Esophagus muscularis mucosa (tissue), 4 donors: ENCODE measurements at regions not wholly inside any gene's neighbourhood (a gene's known extent, or its start where the extent isn't known, plus 50 kb on each side); places are given as distances from the start of the nearest gene placed in this dataset.

ENCODE experiments used
- DNase-seq: peaks from one replicate; pipeline ENCODE4 v3.0.0-alpha.2; 2017; ENCODE audit errors: extremely low spot score
- H3K27ac ChIP-seq, 4 donors: fragments of 200-600 bp; sonication (generic); replicated peaks in 1 of 4; 1 replicate in 3 of 4; 2 replicates in 1 of 4; pipeline ENCODE4 v1.5.1; 2016 to 2019; ENCODE audit warnings: mild to moderate bottlenecking in 1 of 4
- H3K27me3 ChIP-seq, 4 donors: fragments of 200-600 bp; sonication (generic); one replicate each; pipeline versions ENCODE4 v1.5.1 to v1.6.0; 2016 to 2019
- H3K36me3 ChIP-seq, 4 donors: fragments of 200-600 bp; sonication (generic); one replicate each; pipeline ENCODE4 v1.5.1; 2016 to 2019
- H3K4me1 ChIP-seq, 4 donors: fragments of 200-600 bp; sonication (generic); one replicate each; pipeline ENCODE4 v1.5.1; 2016 to 2019
- H3K4me3 ChIP-seq, 4 donors: fragments of 200-600 bp; sonication (generic); 1 replicate in 2 of 4; 2 replicates in 2 of 4; pipeline ENCODE4 v1.5.1; 2016 to 2019; ENCODE audit warnings: mild to moderate bottlenecking in 4 of 4, moderate library complexity in 1 of 4
- H3K9me3 ChIP-seq, 4 donors: fragments of 200-600 bp; sonication (generic); 1 replicate in 3 of 4; 2 replicates in 1 of 4; pipeline ENCODE4 v1.5.1; 2016 to 2019
- EP300 ChIP-seq: sonication (generic); formaldehyde crosslinking; IDR thresholded peaks from one replicate; pipeline ENCODE4 v1.6.1; 2017; ENCODE audit warnings: antibody characterized with exemption
- POLR2A ChIP-seq: fragments of 450-650 bp; IDR thresholded peaks from one replicate; pipeline ENCODE4 v1.6.1; 2017; ENCODE audit warnings: antibody characterized with exemption, moderate library complexity, mild to moderate bottlenecking, low read depth
- POLR2AphosphoS5 ChIP-seq, 2 donors: sonication (generic); formaldehyde crosslinking; IDR thresholded peaks; one replicate each; pipeline ENCODE4 v1.6.1; 2017; ENCODE audit warnings: antibody characterized with exemption in 2 of 2
- WGBS: methylation state at CpG from one replicate; pipeline ENCODE4 v1.1.5; 2018; 5-methylcytosine and 5-hydroxymethylcytosine counted together
- intact Hi-C: fragments of 100-400 bp; cut with DNase I; formaldehyde crosslinking; loops from one replicate; pipeline ENCODE4 v1.15.1; 2023
- TF ChIP-seq, protein P1 (sequence below), 3 experiments: fragments of 200-600 bp in 2 of 3; fragments of 450-650 bp in 1 of 3; sonication (generic) in 2 of 3; IDR thresholded peaks; one replicate each; pipeline ENCODE4 v1.5.1; 2017 to 2019; ENCODE audit warnings: antibody characterized with exemption in 3 of 3, mild to moderate bottlenecking in 2 of 3, moderate library complexity in 1 of 3

DNA sequence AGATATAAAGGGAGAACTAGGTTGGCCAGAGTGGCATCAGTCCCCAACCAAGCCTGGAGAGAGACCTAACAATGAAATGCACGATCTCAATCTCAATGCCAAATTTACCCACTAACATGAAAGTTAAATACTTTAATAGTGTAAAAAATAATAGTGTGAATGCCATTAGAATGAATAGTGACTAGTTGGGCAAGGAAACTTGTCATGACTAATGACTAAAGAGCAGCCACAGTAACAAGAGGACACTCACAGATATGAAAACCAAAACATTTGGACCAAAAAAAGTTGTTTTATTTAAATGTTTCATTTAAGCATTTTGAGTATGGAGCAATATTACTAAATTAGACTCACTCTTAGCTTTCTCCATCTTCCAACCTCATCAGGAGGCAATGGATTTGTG lies 1853.8 kb downstream of the EFNA5 start:
- 100% methylated on average over 1 of the region's 1 CpG for WGBS
- no peaks in the 10 kb centered on the region for H3K9me3 ChIP-seq
- H3K27ac ChIP-seq, result no peak overlapping the region
- H3K36me3 ChIP-seq, result no peaks in the 10 kb centered on the region
- H3K4me1 ChIP-seq, result no peaks in the 10 kb centered on the region
- intact Hi-C loops, result no loop called here
- no peaks in the 10 kb centered on the region for H3K27me3 ChIP-seq
- no peak for DNase-seq
- no peak for TF ChIP-seq POLR2A
- TF ChIP-seq POLR2AphosphoS5 (IDR thresholded peaks at IDR 0.05), result no peak
- TF ChIP-seq, protein P1, sequence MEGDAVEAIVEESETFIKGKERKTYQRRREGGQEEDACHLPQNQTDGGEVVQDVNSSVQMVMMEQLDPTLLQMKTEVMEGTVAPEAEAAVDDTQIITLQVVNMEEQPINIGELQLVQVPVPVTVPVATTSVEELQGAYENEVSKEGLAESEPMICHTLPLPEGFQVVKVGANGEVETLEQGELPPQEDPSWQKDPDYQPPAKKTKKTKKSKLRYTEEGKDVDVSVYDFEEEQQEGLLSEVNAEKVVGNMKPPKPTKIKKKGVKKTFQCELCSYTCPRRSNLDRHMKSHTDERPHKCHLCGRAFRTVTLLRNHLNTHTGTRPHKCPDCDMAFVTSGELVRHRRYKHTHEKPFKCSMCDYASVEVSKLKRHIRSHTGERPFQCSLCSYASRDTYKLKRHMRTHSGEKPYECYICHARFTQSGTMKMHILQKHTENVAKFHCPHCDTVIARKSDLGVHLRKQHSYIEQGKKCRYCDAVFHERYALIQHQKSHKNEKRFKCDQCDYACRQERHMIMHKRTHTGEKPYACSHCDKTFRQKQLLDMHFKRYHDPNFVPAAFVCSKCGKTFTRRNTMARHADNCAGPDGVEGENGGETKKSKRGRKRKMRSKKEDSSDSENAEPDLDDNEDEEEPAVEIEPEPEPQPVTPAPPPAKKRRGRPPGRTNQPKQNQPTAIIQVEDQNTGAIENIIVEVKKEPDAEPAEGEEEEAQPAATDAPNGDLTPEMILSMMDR (IDR thresholded peaks at IDR 0.05), result no peak
- TF ChIP-seq EP300, result no peak
- H3K4me3 ChIP-seq, result no peak overlapping the region

DNA sequence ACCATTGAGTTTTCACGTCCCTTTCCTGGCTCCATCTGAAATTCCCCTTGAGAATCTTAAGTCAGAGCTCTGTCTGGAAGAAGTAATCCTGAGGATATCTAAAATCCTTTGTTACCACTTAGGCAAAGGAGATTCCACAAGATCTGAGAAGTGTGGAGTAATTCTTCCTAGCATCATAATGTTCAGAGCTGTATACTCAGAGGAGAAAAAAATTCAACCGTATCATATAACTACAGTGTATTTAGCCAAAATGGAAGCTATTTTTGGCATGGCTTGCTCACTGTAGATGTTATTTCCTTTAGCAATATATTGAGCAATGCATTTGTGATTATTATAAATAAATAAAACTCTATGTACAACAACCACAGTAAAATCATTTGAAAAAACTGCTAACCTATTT lies 1858.4 kb downstream of the EFNA5 start:
- H3K4me1 ChIP-seq, result no peaks in the 10 kb centered on the region
- no peaks in the 10 kb centered on the region for H3K36me3 ChIP-seq
- no peaks in the 10 kb centered on the region for H3K9me3 ChIP-seq
- no peak for TF ChIP-seq POLR2A
- no peak for DNase-seq
- H3K4me3 ChIP-seq, result no peak overlapping the region
- intact Hi-C loops, result no loop called here
- H3K27ac ChIP-seq, result no peak overlapping the region
- H3K27me3 ChIP-seq, result no peaks in the 10 kb centered on the region
- 63% methylated on average over 2 of the region's 2 CpGs for WGBS

DNA sequence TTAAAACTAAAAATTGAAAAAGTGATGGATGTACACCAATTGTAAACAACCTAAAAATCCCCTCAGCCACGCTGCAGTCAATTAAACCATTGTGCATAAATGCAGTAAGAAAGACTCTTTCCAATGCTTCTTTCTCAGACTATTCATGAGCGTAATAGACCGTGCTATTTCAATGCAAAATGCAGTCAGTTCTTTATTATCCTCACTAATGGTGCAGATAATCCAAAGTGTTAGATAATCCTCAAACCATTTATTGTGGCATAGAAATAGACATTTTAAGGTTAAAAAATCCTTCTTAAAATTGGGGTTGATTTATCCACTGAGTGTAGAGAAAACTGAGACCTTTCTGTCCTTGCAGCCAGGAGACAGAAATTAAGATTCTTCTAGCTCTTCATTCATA lies 1862.8 kb downstream of the EFNA5 start:
- intact Hi-C loops, result no loop called here
- Histone ChIP-seq H3K4me3 (no peak overlapping the region), H3K36me3 (no peaks in the 10 kb centered on the region), H3K27ac (no peak overlapping the region), H3K27me3 (no peaks in the 10 kb centered on the region), H3K4me1 (no peaks in the 10 kb centered on the region), H3K9me3 (no peaks in the 10 kb centered on the region)
- WGBS, result 85% methylated on average over 3 of the region's 3 CpGs
- no peak for TF ChIP-seq EP300
- no peak for TF ChIP-seq POLR2AphosphoS5 (IDR thresholded peaks at IDR 0.05)
- TF ChIP-seq, protein P1 (IDR thresholded peaks at IDR 0.05), result no peak
- TF ChIP-seq POLR2A, result no peak
- no peak for DNase-seq

DNA sequence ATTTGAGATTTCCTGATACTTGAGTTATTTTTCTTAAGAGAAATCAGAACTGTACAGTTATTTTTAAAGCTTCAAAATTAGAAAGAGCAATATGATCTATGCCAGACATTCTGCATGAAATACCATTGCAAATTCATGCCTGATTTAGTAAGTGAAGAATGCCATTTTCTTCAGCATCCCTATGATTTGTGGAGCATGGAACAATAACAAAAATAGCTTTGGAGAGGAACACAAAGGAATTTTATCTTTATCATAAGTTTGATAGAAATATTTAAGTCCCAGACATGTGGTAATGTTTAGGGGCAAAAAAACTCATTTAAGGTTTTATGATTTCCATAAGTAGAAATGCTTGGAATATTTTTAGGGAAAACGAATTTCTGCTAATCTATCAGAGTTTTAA lies 1863.4 kb downstream of the EFNA5 start:
- Histone ChIP-seq H3K27me3 (no peaks in the 10 kb centered on the region), H3K4me1 (no peaks in the 10 kb centered on the region), H3K27ac (no peak overlapping the region), H3K9me3 (no peaks in the 10 kb centered on the region), H3K36me3 (no peaks in the 10 kb centered on the region), H3K4me3 (no peak overlapping the region)
- DNase-seq, result no peak
- intact Hi-C loops, result no loop called here
- 44% methylated on average over 1 of the region's 1 CpG for WGBS
- TF ChIP-seq, protein P1 (IDR thresholded peaks at IDR 0.05), result no peak
- TF ChIP-seq POLR2AphosphoS5 (IDR thresholded peaks at IDR 0.05), result no peak
- TF ChIP-seq EP300, result no peak
- no peak for TF ChIP-seq POLR2A

DNA sequence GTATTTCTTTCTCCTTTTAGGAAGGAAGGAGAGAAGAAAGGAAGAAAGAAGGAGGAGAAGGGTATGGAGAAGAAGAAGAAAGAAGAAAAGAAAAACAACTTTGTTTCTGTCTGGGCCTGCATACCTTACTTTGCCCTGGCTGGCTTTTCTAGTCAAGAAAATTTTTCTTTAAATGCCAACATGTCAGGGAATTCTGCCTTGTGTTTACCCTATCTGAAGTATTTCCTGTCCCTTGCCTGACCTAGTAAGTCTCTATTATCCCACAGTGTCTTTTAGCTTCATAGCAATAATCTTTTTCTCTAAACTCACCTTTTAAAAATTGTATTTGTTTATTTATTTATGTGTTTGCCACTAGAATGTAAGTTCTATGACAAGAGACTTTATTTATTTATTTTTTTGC lies 1864.1 kb downstream of the EFNA5 start:
- H3K27me3 ChIP-seq, result no peaks in the 10 kb centered on the region
- no peak overlapping the region for H3K4me3 ChIP-seq
- no peak overlapping the region for H3K27ac ChIP-seq
- intact Hi-C loops, result no loop called here
- H3K36me3 ChIP-seq, result no peaks in the 10 kb centered on the region
- DNase-seq, result no peak
- TF ChIP-seq POLR2A, result no peak
- TF ChIP-seq, protein P1 (IDR thresholded peaks at IDR 0.05), result no peak
- no peak for TF ChIP-seq POLR2AphosphoS5 (IDR thresholded peaks at IDR 0.05)
- no peak for TF ChIP-seq EP300
- H3K9me3 ChIP-seq, result no peaks in the 10 kb centered on the region
- H3K4me1 ChIP-seq, result no peaks in the 10 kb centered on the region
